HL-60 (cell line): ENCODE measurements at regions not wholly inside any gene's neighbourhood (a gene's known extent, or its start where the extent isn't known, plus 50 kb on each side); places are given as distances from the start of the nearest gene placed in this dataset.

Experiments
- DNase-seq, 2 experiments: peaks; one replicate each; pipeline ENCODE4 v3.0.0-alpha.2; 2010 to 2020; ENCODE audit warnings: low read depth in 1 of 2, low spot score in 1 of 2
- H3K27ac ChIP-seq: fragments of 250-450 bp; sonication (Bioruptor Pico); replicated peaks from 2 replicates; pipeline ENCODE4 v1.5.1; 2020; ENCODE audit warnings: mild to moderate bottlenecking, moderate library complexity
- H3K27me3 ChIP-seq: fragments of 250-450 bp; sonication (Bioruptor Pico); 2 replicates; pipeline ENCODE4 v1.5.1; 2021; ENCODE audit warnings: mild to moderate bottlenecking, moderate library complexity; ENCODE audit not compliant: insufficient read depth, poor library complexity, severe bottlenecking
- H3K4me3 ChIP-seq: replicated peaks from 2 replicates; pipeline ENCODE4 v1.5.1; 2011; ENCODE audit warnings: mild to moderate bottlenecking, control low read depth, low read length; ENCODE audit not compliant: insufficient read depth
- CTCF ChIP-seq: IDR thresholded peaks from one replicate; pipeline ENCODE4 v1.5.1; 2011; ENCODE audit warnings: low read length, control low read depth, inconsistent platforms; ENCODE audit not compliant: insufficient read depth
- GABPA ChIP-seq: IDR thresholded peaks from 2 replicates; pipeline ENCODE4 v1.6.1; 2012; ENCODE audit warnings: low read depth
- POLR2AphosphoS5 ChIP-seq: IDR thresholded peaks from 2 replicates; pipeline ENCODE4 v1.6.1; 2012; ENCODE audit warnings: low read depth
- REST ChIP-seq: IDR thresholded peaks from 2 replicates; pipeline ENCODE4 v1.6.1; 2012; ENCODE audit warnings: low read depth; ENCODE audit not compliant: insufficient replicate concordance
- SPI1 ChIP-seq: IDR thresholded peaks from 2 replicates; pipeline ENCODE4 v1.6.1; 2012; ENCODE audit warnings: low read depth, mild to moderate bottlenecking, borderline replicate concordance

- Histone ChIP-seq H3K4me3 (no peak overlapping the region), H3K27ac (no peak overlapping the region), H3K27me3 (no peaks in the 10 kb centered on the region)
- DNase-seq: no peak
- TF ChIP-seq GABPA (no peak), REST (no peak), SPI1 (no peak), CTCF (no peak), POLR2AphosphoS5 (no peak)
Measured at GRCh38 chr7:29639386-29639785, 75.8 kb downstream of the PRR15 start.

- Histone ChIP-seq H3K4me3 (no peak overlapping the region), H3K27ac (no peak overlapping the region), H3K27me3 (no peaks in the 10 kb centered on the region)
- no peak for DNase-seq
- TF ChIP-seq SPI1 (no peak), REST (no peak), POLR2AphosphoS5 (no peak), CTCF (no peak), GABPA (no peak)
Measured at GRCh38 chr7:29639886-29640595, 76.4 kb downstream of the PRR15 start.

- no peak overlapping the region for H3K27ac ChIP-seq
- H3K4me3 ChIP-seq: no peak overlapping the region
- H3K27me3 ChIP-seq: no peaks in the 10 kb centered on the region
- TF ChIP-seq POLR2AphosphoS5 (no peak), GABPA (no peak), CTCF (no peak), SPI1 (no peak), REST (no peak)
- DNase-seq: no peak
Measured at GRCh38 chr7:29641651-29642050, 78.0 kb downstream of the PRR15 start.
